ENCODE measurements at regions not wholly inside any gene's neighbourhood (a gene's known extent, or its start where the extent isn't known, plus 50 kb on each side); places are given as distances from the start of the nearest gene placed in this dataset.
"Not testable (repeated sequence)": the region's sequence is repeated elsewhere in the genome, so short reads cannot be mapped to it uniquely, and the experiment has no call there.

DNA sequence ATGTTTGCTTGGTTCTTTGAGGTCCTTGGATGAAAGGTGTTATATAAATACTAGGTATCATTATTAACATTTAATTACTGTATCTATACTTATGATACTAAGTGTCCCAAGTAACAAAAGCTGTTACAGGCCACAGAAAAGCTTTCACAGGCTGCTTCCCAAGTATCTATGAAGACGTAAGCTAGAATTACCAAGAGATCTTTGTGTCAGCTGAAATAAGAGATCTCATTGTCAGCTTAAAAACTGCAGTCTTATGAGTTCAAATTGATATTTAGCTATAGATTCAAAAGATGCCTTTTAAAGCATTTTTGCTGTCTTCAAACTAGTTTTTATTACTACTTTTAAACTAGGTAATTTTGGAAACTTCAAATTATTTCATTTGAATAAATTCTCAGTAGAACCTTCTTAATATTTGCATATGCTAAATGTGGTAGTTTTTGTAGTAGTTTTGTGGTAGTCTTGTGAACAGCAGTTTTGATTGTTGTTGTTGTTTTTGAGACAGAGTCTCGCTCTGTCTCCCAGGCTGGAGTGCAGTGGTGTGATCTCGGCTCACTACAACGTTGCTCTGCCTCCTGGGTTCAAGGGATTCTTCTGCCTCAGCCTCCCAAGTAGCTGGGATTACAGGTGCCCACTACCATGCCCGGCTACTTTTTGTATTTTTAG lies 170.0 kb upstream of the RPL34 start:
- H3K4me3 ChIP-seq (ENCODE audit: low read depth, low read length), result no peak overlapping the region
- in situ Hi-C loops (cut with HindIII; ENCODE audit: low sequenced_read_pairs), result no loop called here
- no peak for DNase-seq (ENCODE audit: low read depth, low spot score)
- TF ChIP-seq, protein P1, sequence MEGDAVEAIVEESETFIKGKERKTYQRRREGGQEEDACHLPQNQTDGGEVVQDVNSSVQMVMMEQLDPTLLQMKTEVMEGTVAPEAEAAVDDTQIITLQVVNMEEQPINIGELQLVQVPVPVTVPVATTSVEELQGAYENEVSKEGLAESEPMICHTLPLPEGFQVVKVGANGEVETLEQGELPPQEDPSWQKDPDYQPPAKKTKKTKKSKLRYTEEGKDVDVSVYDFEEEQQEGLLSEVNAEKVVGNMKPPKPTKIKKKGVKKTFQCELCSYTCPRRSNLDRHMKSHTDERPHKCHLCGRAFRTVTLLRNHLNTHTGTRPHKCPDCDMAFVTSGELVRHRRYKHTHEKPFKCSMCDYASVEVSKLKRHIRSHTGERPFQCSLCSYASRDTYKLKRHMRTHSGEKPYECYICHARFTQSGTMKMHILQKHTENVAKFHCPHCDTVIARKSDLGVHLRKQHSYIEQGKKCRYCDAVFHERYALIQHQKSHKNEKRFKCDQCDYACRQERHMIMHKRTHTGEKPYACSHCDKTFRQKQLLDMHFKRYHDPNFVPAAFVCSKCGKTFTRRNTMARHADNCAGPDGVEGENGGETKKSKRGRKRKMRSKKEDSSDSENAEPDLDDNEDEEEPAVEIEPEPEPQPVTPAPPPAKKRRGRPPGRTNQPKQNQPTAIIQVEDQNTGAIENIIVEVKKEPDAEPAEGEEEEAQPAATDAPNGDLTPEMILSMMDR (IDR thresholded peaks at IDR 0.05; ENCODE audit: low read depth, low read length), result no peak

- H3K4me3 ChIP-seq (ENCODE audit: low read depth, low read length), result no peak overlapping the region
- in situ Hi-C loops (cut with HindIII; ENCODE audit: low sequenced_read_pairs), result no loop called here
- DNase-seq (ENCODE audit: low read depth, low spot score), result no peak
- TF ChIP-seq, protein P1 (IDR thresholded peaks at IDR 0.05; ENCODE audit: low read depth, low read length), result no peak
These were observed 171.2 kb upstream of the RPL34 start for GRCh38 chr4:108449129-108449528.

GRCh38 chr4:108446556-108446955 lies 173.8 kb upstream of the RPL34 start:
- in situ Hi-C loops (cut with HindIII; ENCODE audit: low sequenced_read_pairs), result no loop called here
- TF ChIP-seq, protein P1 (IDR thresholded peaks at IDR 0.05; ENCODE audit: low read depth, low read length), result no peak
- DNase-seq (ENCODE audit: low read depth, low spot score), result no peak
- no peak overlapping the region for H3K4me3 ChIP-seq (ENCODE audit: low read depth, low read length)

- DNase-seq (ENCODE audit: low read depth, low spot score), result no peak
- no peak overlapping the region for H3K4me3 ChIP-seq (ENCODE audit: low read depth, low read length)
- in situ Hi-C loops (cut with HindIII; ENCODE audit: low sequenced_read_pairs), result no loop called here
- TF ChIP-seq, protein P1 (IDR thresholded peaks at IDR 0.05; ENCODE audit: low read depth, low read length), result no peak
These were observed 174.7 kb upstream of the RPL34 start for GRCh38 chr4:108445716-108446115.

DNA sequence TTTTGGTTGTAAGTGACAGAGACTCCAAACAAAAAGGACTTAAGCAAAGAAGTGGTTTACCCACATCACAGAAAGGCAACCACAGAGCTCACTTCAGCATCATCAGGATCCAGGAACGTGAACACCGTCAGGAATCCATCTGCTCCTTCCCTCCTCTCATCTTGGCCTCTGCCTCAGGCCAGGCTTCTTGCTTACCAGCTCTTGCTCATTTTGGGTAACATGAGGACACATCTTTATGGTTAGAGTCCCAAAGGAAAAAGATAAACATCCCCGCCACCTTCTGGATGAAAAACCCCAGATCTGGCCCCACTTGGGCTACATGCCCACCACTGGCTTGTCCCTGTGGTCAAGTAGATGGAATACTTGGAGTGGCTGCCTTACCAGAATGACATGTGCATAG lies 176.8 kb upstream of the RPL34 start:
- no peak for DNase-seq (ENCODE audit: low read depth, low spot score)

GRCh38 chr4:108433832-108434231 lies 186.5 kb upstream of the RPL34 start:
- in situ Hi-C loops (cut with HindIII; ENCODE audit: low sequenced_read_pairs), result no loop called here
- no peak overlapping the region for H3K4me3 ChIP-seq (ENCODE audit: low read depth, low read length)
- peak; percentile 83 for DNase-seq (ENCODE audit: low read depth, low spot score)
- TF ChIP-seq, protein P1 (IDR thresholded peaks at IDR 0.05; ENCODE audit: low read depth, low read length), result no peak

More for the DNA sequence above, 176.8 kb upstream of the RPL34 start:
- TF ChIP-seq, protein P1 (IDR thresholded peaks at IDR 0.05; ENCODE audit: low read depth, low read length), result no peak
- no peak overlapping the region for H3K4me3 ChIP-seq (ENCODE audit: low read depth, low read length)
- in situ Hi-C loops (cut with HindIII; ENCODE audit: low sequenced_read_pairs), result no loop called here

DNA sequence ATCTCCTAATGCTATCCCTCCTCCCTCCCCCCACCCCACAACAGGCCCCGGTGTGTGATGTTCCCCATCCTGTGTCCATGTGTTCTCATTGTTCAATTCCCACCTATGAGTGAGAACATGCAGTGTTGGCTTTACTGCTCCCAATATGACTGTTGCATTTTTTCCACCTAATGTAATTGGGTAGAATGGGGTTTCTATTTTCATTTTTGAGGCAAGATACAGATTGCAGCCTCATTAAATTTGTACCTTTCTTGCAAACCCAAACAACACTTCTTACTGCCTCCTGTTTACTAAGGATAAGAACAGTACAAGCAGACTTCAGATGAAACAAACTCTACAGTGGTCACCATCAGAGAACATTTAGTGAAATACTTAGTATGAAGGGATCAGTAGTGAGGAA lies 187.0 kb upstream of the RPL34 start:
- DNase-seq (ENCODE audit: low read depth, low spot score); H3K4me3 ChIP-seq (ENCODE audit: low read depth, low read length); in situ Hi-C loops (cut with HindIII; ENCODE audit: low sequenced_read_pairs): not testable (repeated sequence)
